Fibroblast of lung (primary cell): ENCODE measurements at regions not wholly inside any gene's neighbourhood (a gene's known extent, or its start where the extent isn't known, plus 50 kb on each side); places are given as distances from the start of the nearest gene placed in this dataset.
"Not testable (repeated sequence)": the region's sequence is repeated elsewhere in the genome, so short reads cannot be mapped to it uniquely, and the experiment has no call there.

Source experiments
- EZH2 ChIP-seq: IDR thresholded peaks from 2 replicates; pipeline ENCODE4 v1.5.1; 2012; ENCODE audit warnings: low read length, control low read depth, mild to moderate bottlenecking; ENCODE audit errors: missing control alignments
- TF ChIP-seq, protein P1 (sequence below), 2 donors: IDR thresholded peaks in 1 of 2; conservative IDR thresholded peaks in 1 of 2; 1 replicate in 1 of 2; 2 replicates in 1 of 2; pipeline ENCODE4 v1.5.1; 2011 to 2012; ENCODE audit warnings: low read length in 2 of 2, control low read depth in 1 of 2, inconsistent platforms in 1 of 2, low read depth in 1 of 2, mild to moderate bottlenecking in 1 of 2

DNA sequence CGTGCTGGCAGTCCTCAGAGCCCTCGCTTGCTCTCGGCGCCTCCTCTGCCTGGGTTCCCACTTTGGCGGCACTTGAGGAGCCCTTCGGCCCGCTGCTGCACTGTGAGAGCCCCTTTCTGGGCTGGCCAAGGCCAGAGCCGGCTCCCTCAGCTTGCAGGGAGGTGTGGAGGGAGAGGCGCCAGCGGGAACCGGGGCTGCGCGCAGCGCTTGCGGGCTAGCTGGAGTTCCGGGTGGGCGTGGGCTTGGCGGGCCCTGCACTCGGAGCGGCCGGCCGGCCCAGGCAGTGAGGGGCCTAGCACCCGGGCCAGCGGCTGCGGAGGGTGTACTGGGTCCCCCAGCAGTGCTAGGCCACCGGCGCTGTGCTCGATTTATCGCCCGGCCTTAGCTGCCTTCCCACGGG lies 124.1 kb upstream of the NT5E start:
- TF ChIP-seq, protein P1, sequence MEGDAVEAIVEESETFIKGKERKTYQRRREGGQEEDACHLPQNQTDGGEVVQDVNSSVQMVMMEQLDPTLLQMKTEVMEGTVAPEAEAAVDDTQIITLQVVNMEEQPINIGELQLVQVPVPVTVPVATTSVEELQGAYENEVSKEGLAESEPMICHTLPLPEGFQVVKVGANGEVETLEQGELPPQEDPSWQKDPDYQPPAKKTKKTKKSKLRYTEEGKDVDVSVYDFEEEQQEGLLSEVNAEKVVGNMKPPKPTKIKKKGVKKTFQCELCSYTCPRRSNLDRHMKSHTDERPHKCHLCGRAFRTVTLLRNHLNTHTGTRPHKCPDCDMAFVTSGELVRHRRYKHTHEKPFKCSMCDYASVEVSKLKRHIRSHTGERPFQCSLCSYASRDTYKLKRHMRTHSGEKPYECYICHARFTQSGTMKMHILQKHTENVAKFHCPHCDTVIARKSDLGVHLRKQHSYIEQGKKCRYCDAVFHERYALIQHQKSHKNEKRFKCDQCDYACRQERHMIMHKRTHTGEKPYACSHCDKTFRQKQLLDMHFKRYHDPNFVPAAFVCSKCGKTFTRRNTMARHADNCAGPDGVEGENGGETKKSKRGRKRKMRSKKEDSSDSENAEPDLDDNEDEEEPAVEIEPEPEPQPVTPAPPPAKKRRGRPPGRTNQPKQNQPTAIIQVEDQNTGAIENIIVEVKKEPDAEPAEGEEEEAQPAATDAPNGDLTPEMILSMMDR (conservative IDR thresholded peaks at IDR 0.05 in 1 of 2, IDR thresholded peaks at IDR 0.05 in 1 of 2; ENCODE audit: low read depth in 1 of 2, low read length in 2 of 2) = not testable (repeated sequence)
- TF ChIP-seq EZH2 = not testable (repeated sequence)
